Breast epithelium (tissue), 3 donors: ENCODE measurements at regions not wholly inside any gene's neighbourhood (a gene's known extent, or its start where the extent isn't known, plus 50 kb on each side); places are given as distances from the start of the nearest gene placed in this dataset.

Experiments
- POLR2AphosphoS5 ChIP-seq, 3 donors: sonication (generic); formaldehyde crosslinking; IDR thresholded peaks; one replicate each; pipeline ENCODE4 v1.6.1; 2017; ENCODE audit warnings: antibody characterized with exemption in 3 of 3
- TF ChIP-seq, protein P1 (sequence below), 3 donors: fragments of 450-650 bp; IDR thresholded peaks; one replicate each; pipeline ENCODE4 v1.5.1; 2016 to 2017; ENCODE audit warnings: antibody characterized with exemption in 3 of 3, mild to moderate bottlenecking in 3 of 3, moderate library complexity in 3 of 3

DNA sequence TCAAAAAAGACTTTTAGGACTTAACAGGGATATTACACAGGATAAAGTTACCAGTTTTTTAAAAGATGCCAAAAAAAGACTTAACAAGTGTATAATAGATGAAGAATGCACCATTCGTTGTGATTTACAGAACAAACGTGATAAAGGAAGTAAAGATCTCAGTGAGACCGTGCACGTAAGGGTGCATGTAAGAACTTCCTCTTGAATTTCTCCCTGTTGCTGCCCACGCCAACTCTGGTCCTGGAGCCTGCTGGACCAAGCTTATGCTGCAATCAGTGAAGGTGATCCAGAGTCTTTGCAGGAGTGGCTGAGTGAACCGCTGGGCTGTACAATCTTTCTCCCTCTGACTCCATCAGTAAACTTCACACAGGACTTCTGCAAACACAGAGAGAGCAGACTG, 593.7 kb downstream of the TMEM121 start:
- TF ChIP-seq, protein P1, sequence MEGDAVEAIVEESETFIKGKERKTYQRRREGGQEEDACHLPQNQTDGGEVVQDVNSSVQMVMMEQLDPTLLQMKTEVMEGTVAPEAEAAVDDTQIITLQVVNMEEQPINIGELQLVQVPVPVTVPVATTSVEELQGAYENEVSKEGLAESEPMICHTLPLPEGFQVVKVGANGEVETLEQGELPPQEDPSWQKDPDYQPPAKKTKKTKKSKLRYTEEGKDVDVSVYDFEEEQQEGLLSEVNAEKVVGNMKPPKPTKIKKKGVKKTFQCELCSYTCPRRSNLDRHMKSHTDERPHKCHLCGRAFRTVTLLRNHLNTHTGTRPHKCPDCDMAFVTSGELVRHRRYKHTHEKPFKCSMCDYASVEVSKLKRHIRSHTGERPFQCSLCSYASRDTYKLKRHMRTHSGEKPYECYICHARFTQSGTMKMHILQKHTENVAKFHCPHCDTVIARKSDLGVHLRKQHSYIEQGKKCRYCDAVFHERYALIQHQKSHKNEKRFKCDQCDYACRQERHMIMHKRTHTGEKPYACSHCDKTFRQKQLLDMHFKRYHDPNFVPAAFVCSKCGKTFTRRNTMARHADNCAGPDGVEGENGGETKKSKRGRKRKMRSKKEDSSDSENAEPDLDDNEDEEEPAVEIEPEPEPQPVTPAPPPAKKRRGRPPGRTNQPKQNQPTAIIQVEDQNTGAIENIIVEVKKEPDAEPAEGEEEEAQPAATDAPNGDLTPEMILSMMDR (IDR thresholded peaks at IDR 0.05) = no peak
- no peak for TF ChIP-seq POLR2AphosphoS5 (IDR thresholded peaks at IDR 0.05)
